OCI-LY1 (cell line): ENCODE measurements at regions not wholly inside any gene's neighbourhood (a gene's known extent, or its start where the extent isn't known, plus 50 kb on each side); places are given as distances from the start of the nearest gene placed in this dataset.

Experiments
- H2AFZ ChIP-seq: fragments of 200-600 bp; sonication (generic), shearing (Covaris generic); 2 replicates; pipeline ENCODE4 v1.6.0; 2014; ENCODE audit warnings: antibody characterized with exemption, mild to moderate bottlenecking, low read length
- H3F3A ChIP-seq: fragments of 200-600 bp; sonication (generic), shearing (Covaris generic); 2 replicates; pipeline ENCODE4 v1.6.0; 2014; ENCODE audit warnings: mild to moderate bottlenecking, antibody characterized with exemption, low read length, moderate library complexity; ENCODE audit not compliant: insufficient read depth
- H3K27ac ChIP-seq: fragments of 200-600 bp; sonication (generic); 2 replicates; pipeline ENCODE4 v1.5.1; 2014; ENCODE audit warnings: low read length, mixed run types, mild to moderate bottlenecking, low read depth; ENCODE audit not compliant: poor library complexity, severe bottlenecking
- H3K27me3 ChIP-seq: fragments of 200-600 bp; sonication (generic); 2 replicates; pipeline ENCODE4 v1.6.0; 2014; ENCODE audit warnings: antibody characterized with exemption, mild to moderate bottlenecking, low read length, moderate library complexity; ENCODE audit not compliant: insufficient read depth
- H3K36me3 ChIP-seq: fragments of 200-600 bp; sonication (generic); 2 replicates; pipeline ENCODE4 v1.6.1; 2014; ENCODE audit warnings: mild to moderate bottlenecking, antibody characterized with exemption, low read length, moderate library complexity, mixed read lengths; ENCODE audit not compliant: insufficient read depth
- H3K4me1 ChIP-seq: fragments of 200-600 bp; sonication (generic); 2 replicates; pipeline ENCODE4 v1.5.1; 2014; ENCODE audit warnings: mild to moderate bottlenecking, low read length, moderate library complexity; ENCODE audit not compliant: insufficient read depth, severe bottlenecking
- H3K4me2 ChIP-seq: fragments of 200-600 bp; sonication (generic), shearing (Covaris generic); 2 replicates; pipeline ENCODE4 v1.6.1; 2014; ENCODE audit warnings: low read length
- H3K4me3 ChIP-seq: fragments of 200-600 bp; sonication (generic); 2 replicates; pipeline ENCODE4 v1.5.1; 2014; ENCODE audit warnings: low read length, low read depth, mild to moderate bottlenecking, mixed read lengths; ENCODE audit not compliant: poor library complexity, severe bottlenecking
- H3K79me2 ChIP-seq: fragments of 200-600 bp; shearing (Covaris generic); 2 replicates; pipeline ENCODE4 v1.6.1; 2016; ENCODE audit warnings: mixed run types, low read length, mixed read lengths; ENCODE audit not compliant: insufficient read depth
- H3K9ac ChIP-seq: fragments of 200-600 bp; sonication (generic), shearing (Covaris generic); 2 replicates; pipeline ENCODE4 v1.6.1; 2014; ENCODE audit warnings: mild to moderate bottlenecking, low read length, mixed read lengths
- H3K9me2 ChIP-seq: fragments of 200-600 bp; sonication (generic), shearing (Covaris generic); 2 replicates; pipeline ENCODE4 v1.6.1; 2014; ENCODE audit warnings: low read depth, mild to moderate bottlenecking, low read length, mixed read lengths
- H3K9me3 ChIP-seq: fragments of 200-600 bp; shearing (Covaris generic); 2 replicates; pipeline ENCODE4 v1.6.1; 2014; ENCODE audit warnings: low read length, mixed read lengths
- H4K20me1 ChIP-seq: fragments of 200-600 bp; sonication (generic), shearing (Covaris generic); 2 replicates; pipeline ENCODE4 v1.6.0; 2016; ENCODE audit warnings: mild to moderate bottlenecking, low read length; ENCODE audit not compliant: insufficient read depth
- EZH2 ChIP-seq: fragments of 200-600 bp; sonication (generic), shearing (Covaris generic); IDR thresholded peaks from 2 replicates; pipeline ENCODE4 v1.8.0; 2017; ENCODE audit warnings: borderline replicate concordance, mixed run types, mild to moderate bottlenecking, antibody characterized with exemption, low read length, moderate library complexity, mixed read lengths
- TF ChIP-seq, protein P1 (sequence below): fragments of 200-600 bp; sonication (generic), shearing (Covaris generic); IDR thresholded peaks from 2 replicates; pipeline ENCODE4 v1.5.1; 2017; ENCODE audit warnings: mild to moderate bottlenecking, antibody characterized with exemption, low read length, moderate library complexity, mixed read lengths

DNA sequence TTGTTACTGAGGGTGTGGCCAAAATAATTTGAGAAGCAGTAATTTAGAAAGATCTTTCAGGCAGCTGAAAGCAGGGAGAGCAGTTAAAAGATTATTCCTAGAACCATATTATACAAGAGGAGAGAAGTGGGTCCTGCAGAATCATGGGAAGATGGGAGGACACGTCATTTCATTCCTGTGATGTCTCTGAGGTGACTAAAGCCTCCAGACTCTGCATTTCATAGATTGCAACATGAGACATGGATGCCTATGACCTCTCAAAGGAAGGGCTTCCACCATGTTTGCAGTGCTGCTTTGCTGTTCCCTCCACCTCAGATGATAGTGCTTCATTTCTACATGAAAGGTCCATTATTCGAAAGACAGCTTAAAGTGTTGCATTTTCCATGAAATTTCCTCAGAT, 788.4 kb downstream of the TSN start:
- H3K4me3 ChIP-seq = no peak overlapping the region
- no peaks in the 10 kb centered on the region for H3K9me3 ChIP-seq
- H3K79me2 ChIP-seq = no peaks in the 10 kb centered on the region
- TF ChIP-seq, protein P1, sequence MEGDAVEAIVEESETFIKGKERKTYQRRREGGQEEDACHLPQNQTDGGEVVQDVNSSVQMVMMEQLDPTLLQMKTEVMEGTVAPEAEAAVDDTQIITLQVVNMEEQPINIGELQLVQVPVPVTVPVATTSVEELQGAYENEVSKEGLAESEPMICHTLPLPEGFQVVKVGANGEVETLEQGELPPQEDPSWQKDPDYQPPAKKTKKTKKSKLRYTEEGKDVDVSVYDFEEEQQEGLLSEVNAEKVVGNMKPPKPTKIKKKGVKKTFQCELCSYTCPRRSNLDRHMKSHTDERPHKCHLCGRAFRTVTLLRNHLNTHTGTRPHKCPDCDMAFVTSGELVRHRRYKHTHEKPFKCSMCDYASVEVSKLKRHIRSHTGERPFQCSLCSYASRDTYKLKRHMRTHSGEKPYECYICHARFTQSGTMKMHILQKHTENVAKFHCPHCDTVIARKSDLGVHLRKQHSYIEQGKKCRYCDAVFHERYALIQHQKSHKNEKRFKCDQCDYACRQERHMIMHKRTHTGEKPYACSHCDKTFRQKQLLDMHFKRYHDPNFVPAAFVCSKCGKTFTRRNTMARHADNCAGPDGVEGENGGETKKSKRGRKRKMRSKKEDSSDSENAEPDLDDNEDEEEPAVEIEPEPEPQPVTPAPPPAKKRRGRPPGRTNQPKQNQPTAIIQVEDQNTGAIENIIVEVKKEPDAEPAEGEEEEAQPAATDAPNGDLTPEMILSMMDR = no peak
- no peak for TF ChIP-seq EZH2
- H3K9ac ChIP-seq = no peak overlapping the region
- H2AFZ ChIP-seq = no peak overlapping the region
- no peaks in the 10 kb centered on the region for H3F3A ChIP-seq
- no peaks in the 10 kb centered on the region for H3K27me3 ChIP-seq
- H3K36me3 ChIP-seq = no peaks in the 10 kb centered on the region
- H3K4me1 ChIP-seq = no peaks in the 10 kb centered on the region
- no peak overlapping the region for H3K27ac ChIP-seq
- H4K20me1 ChIP-seq = no peaks in the 10 kb centered on the region
- no peaks in the 10 kb centered on the region for H3K9me2 ChIP-seq
- H3K4me2 ChIP-seq = no peak overlapping the region

DNA sequence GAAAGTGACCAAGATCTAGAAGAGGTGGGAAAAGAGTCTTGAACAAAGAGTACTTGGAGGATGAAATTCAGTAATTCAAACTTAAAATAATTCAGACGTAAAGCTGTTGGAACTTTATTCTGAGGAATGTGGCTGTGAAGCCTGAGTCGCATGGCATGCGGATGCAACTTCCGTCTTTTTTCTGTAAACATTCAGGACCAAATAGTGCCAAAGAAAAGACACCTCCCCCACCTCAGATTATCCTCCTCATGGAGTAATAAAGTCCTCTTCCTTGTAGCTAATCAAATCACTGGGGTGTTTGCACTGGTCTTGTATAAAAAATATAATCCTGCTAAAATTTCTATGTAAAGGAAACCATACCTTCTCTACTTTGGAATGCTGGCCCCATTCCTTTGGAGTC, 790.4 kb downstream of the TSN start:
- Histone ChIP-seq H3K9me3 (no peaks in the 10 kb centered on the region), H3K27ac (no peak overlapping the region), H3K36me3 (no peaks in the 10 kb centered on the region), H3K4me3 (no peak overlapping the region), H3K9ac (no peak overlapping the region), H4K20me1 (no peaks in the 10 kb centered on the region), H3K79me2 (no peaks in the 10 kb centered on the region), H3F3A (no peaks in the 10 kb centered on the region), H3K4me1 (no peaks in the 10 kb centered on the region), H2AFZ (no peak overlapping the region), H3K9me2 (no peaks in the 10 kb centered on the region), H3K4me2 (no peak overlapping the region), H3K27me3 (no peaks in the 10 kb centered on the region)
- TF ChIP-seq, protein P1 = no peak
- no peak for TF ChIP-seq EZH2

DNA sequence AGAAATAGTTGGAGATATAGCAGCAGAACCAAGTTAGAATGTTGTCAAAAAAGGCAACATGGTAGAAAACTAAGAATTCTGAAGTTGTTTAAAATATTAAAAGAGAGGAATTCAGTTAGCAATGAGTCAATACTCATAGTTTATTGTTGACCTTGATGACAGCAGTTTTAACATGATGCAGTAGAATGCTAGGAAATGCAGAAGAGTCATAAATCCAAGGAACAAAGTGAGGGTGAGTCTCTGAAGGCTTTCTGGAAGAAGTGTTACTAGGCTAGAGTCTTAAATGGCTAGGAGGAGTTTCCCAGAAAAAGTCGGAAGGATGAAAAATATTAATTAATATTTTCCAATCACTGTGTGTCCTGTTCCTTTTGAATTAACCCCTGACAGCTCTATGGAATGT, 807.3 kb downstream of the TSN start:
- H3K27me3 ChIP-seq = no peaks in the 10 kb centered on the region
- H3K9ac ChIP-seq = no peak overlapping the region
- H3F3A ChIP-seq = no peaks in the 10 kb centered on the region
- H3K79me2 ChIP-seq = no peaks in the 10 kb centered on the region
- H2AFZ ChIP-seq = no peak overlapping the region
- no peaks in the 10 kb centered on the region for H3K9me3 ChIP-seq
- H3K36me3 ChIP-seq = no peaks in the 10 kb centered on the region
- no peak for TF ChIP-seq EZH2
- TF ChIP-seq, protein P1 = no peak
- H3K4me2 ChIP-seq = no peak overlapping the region
- no peaks in the 10 kb centered on the region for H4K20me1 ChIP-seq
- no peak overlapping the region for H3K27ac ChIP-seq
- no peak overlapping the region for H3K4me3 ChIP-seq
- H3K4me1 ChIP-seq = no peaks in the 10 kb centered on the region
- H3K9me2 ChIP-seq = no peaks in the 10 kb centered on the region
